ENCODE measurements at regions not wholly inside any gene's neighbourhood (a gene's known extent, or its start where the extent isn't known, plus 50 kb on each side); places are given as distances from the start of the nearest gene placed in this dataset.

- no peaks in the 10 kb centered on the region for H3K36me3 ChIP-seq (ENCODE audit: control insufficient read depth in 1 of 2, insufficient read depth in 2 of 2, low read length in 2 of 2)
- TF ChIP-seq MAX (IDR thresholded peaks at IDR 0.05) = no peak
- TF ChIP-seq SIN3A (IDR thresholded peaks at IDR 0.05; ENCODE audit: low read depth) = no peak
- no peak for TF ChIP-seq ZFX (IDR thresholded peaks at IDR 0.05)
- no peak for TF ChIP-seq CTCF (IDR thresholded peaks at IDR 0.05 in 2 of 3, conservative IDR thresholded peaks at IDR 0.05 in 1 of 3; ENCODE audit: borderline replicate concordance in 1 of 3, insufficient read depth in 1 of 3, low read depth in 2 of 3, low read length in 2 of 3)
- TF ChIP-seq RAD21 (IDR thresholded peaks at IDR 0.05; ENCODE audit: low read depth) = no peak
- TF ChIP-seq CBX3 (IDR thresholded peaks at IDR 0.05; ENCODE audit: low read depth) = no peak
- no peak for TF ChIP-seq TCF7L2 (IDR thresholded peaks at IDR 0.05; ENCODE audit: borderline replicate concordance, extremely low read depth, insufficient read depth, insufficient read length)
- no peak for TF ChIP-seq ATF3 (IDR thresholded peaks at IDR 0.05)
- no peak for TF ChIP-seq YY1 (IDR thresholded peaks at IDR 0.05; ENCODE audit: extremely low read depth, insufficient replicate concordance, low read depth, low read length)
- no peak for TF ChIP-seq POLR2A (IDR thresholded peaks at IDR 0.05; ENCODE audit: borderline replicate concordance, extremely low read depth, insufficient read depth, insufficient read length)
- no peak for TF ChIP-seq EZH2phosphoT487 (IDR thresholded peaks at IDR 0.05; ENCODE audit: borderline replicate concordance)
- no peak for TF ChIP-seq EZH2 (IDR thresholded peaks at IDR 0.05)
- no peak for TF ChIP-seq ELF1 (IDR thresholded peaks at IDR 0.05; ENCODE audit: borderline replicate concordance, low read depth)
- no peak for TF ChIP-seq POLR2AphosphoS5 (IDR thresholded peaks at IDR 0.05; ENCODE audit: low read depth, low read length)
- no peak for TF ChIP-seq FOSL1 (IDR thresholded peaks at IDR 0.05; ENCODE audit: low read depth)
- ChIA-PET POLR2A (no interaction called here), CTCF (no interaction called here), RAD21 (ENCODE audit: low non-redundant PET in 1 of 2, low total read pairs in 2 of 2, uncharacterized antibody in 2 of 2, unreplicated experiment in 2 of 2) (no interaction called here)
- H3K9me3 ChIP-seq (ENCODE audit: control insufficient read depth in 1 of 2, insufficient read depth in 1 of 2, low read depth in 1 of 2, low read length in 2 of 2) = no peaks in the 10 kb centered on the region
- peaks cover 17% of the 10 kb centered on the region; the same call in 1 of the 2 replicates for H3K27me3 ChIP-seq (ENCODE audit: insufficient read depth, low read length)
- intact Hi-C loops (cut with micrococcal nuclease) = no loop called here
- H3K4me1 ChIP-seq (ENCODE audit: control insufficient read depth in 1 of 2, insufficient read depth in 2 of 2, low read length in 2 of 2) = no peaks in the 10 kb centered on the region
- H3K9me2 ChIP-seq (ENCODE audit: insufficient read depth) = no peaks in the 10 kb centered on the region
- H3K4me3 ChIP-seq (replicated peaks in 1 of 2; ENCODE audit: low read depth in 1 of 2, low read length in 2 of 2) = no peak overlapping the region
- BruUV-seq (replicated peaks) = no TSS peak
- H4K20me1 ChIP-seq (ENCODE audit: insufficient read depth) = no peaks in the 10 kb centered on the region
- H2AFZ ChIP-seq (ENCODE audit: low read depth, low read length, poor library complexity, severe bottlenecking) = no peak overlapping the region
- no peak overlapping the region for H3K4me2 ChIP-seq (ENCODE audit: low read length)
- no peak overlapping the region for H3K27ac ChIP-seq (ENCODE audit: low read depth, low read length)
- no peaks in the 10 kb centered on the region for H3K79me2 ChIP-seq (ENCODE audit: insufficient read depth, low read length)
- ATAC-seq (no peak), DNase-seq (ENCODE audit: low read depth, low spot score) (no peak)
- H3K9ac ChIP-seq (ENCODE audit: low read length) = no peak overlapping the region
Observed at GRCh38 chr10:113241599-113242360, 291.7 kb downstream of the TCF7L2 start.
